ENCODE measurements at regions not wholly inside any gene's neighbourhood (a gene's known extent, or its start where the extent isn't known, plus 50 kb on each side); places are given as distances from the start of the nearest gene placed in this dataset.
"Not testable (repeated sequence)": the region's sequence is repeated elsewhere in the genome, so short reads cannot be mapped to it uniquely, and the experiment has no call there.

DNA sequence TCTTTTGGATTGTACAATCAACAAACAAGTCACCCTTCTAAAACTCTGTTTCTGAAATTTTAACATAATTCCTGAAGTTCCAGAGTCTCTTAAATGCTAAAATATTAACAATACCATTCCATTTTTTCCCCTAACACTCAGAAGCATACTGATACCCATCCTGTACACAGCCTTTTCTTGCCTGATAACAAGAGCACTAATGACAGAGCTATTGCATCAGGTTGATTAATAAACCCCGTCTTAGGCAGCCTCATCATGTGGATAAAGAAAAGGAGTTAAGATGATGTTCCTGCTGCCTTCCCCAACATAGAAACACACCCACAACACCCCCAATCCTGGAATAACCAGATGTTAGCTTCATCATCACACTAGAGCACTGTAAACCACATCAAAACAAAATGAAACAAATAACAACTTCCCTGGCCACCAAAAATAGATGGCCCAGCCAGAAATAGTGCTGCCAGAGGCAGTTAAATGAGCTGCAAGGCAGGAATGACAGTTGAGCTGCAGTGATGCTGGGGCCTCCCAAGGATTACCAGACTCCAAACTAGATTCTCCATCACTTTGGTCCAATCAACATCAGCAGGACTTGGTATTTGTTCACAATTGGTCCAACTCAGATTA is 93.8 kb upstream of the NBPF26 start:
- no CpG with 5 or more reads among the region's 1 CpG for WGBS (ENCODE audit: low lambda C conversion rate)
- H3K27me3 ChIP-seq (ENCODE audit: insufficient read depth); POLR2A ChIA-PET; H3K27ac ChIP-seq (ENCODE audit: low read depth in 2 of 2, low read length in 1 of 2); H3K9ac ChIP-seq; H3K4me3 ChIP-seq (ENCODE audit: low read depth in 2 of 2, low read length in 1 of 2); H3K4me1 ChIP-seq (ENCODE audit: control insufficient read depth in 1 of 2, insufficient read depth in 2 of 2, low read depth in 1 of 2, low read length in 1 of 2); H4K20me1 ChIP-seq (ENCODE audit: insufficient read depth); H3K4me2 ChIP-seq; H3K9me3 ChIP-seq; H2AFZ ChIP-seq (ENCODE audit: low read depth); H3K36me3 ChIP-seq (replicated peaks in 1 of 2; ENCODE audit: control insufficient read depth in 1 of 2, insufficient read depth in 2 of 2, low read length in 1 of 2); H3F3A ChIP-seq (replicated peaks; ENCODE audit: insufficient read depth); H3K9me2 ChIP-seq; CTCF ChIA-PET; DNase-seq; H3K79me2 ChIP-seq (ENCODE audit: insufficient read depth): not testable (repeated sequence)

DNA sequence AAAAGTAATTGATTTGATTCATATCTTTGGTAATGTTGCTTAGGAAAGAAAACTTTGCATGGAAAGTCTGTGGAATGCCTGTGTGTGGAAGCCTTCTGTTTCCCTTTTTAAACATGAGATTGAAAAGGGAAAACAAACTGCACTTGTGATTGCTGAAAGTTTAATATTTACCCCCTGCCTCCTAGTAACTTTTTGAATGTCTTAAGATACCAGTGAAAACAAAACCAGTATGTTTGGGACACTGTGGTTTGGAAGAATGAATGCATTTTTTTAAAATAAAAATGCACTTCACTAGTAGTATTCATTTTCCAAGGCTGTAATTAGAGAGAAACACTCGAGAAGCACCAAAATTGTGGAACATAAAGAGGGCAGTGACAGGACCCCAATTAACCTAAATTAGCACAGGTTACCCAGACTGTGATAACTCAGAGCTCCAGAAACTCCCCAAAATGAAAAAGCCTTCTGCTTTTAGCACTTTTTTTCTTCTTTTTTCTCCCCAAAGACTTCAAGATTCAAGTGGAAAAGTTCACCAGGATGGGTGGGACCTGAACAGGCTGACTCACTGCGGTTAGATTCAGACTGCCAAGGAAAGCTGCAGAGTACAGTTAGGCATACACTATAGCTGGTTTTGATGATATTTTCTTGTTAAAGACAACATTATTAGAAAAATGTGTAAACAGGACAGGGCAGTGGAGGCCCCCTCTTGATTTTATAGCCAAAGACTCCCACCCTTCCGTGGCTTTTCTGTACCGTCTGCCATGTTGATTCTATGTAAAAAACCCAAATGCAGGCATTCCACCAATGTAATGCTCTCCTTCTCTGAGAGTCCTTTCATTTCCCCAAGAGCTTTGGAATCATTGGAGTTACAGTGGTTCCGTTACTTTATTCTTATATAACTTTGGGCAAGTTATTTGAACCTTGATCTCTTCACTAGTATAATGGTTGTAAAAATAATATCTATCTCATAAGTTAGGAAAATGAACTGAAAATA is 88.6 kb upstream of the NBPF26 start:
- H3K9ac ChIP-seq; POLR2A ChIA-PET; H3K27ac ChIP-seq (ENCODE audit: low read depth in 2 of 2, low read length in 1 of 2); H2AFZ ChIP-seq (ENCODE audit: low read depth); CTCF ChIA-PET; DNase-seq; H3K4me2 ChIP-seq; H3F3A ChIP-seq (replicated peaks; ENCODE audit: insufficient read depth); H3K27me3 ChIP-seq (ENCODE audit: insufficient read depth); H3K79me2 ChIP-seq (ENCODE audit: insufficient read depth); H3K9me3 ChIP-seq; H3K36me3 ChIP-seq (replicated peaks in 1 of 2; ENCODE audit: control insufficient read depth in 1 of 2, insufficient read depth in 2 of 2, low read length in 1 of 2); H3K4me1 ChIP-seq (ENCODE audit: control insufficient read depth in 1 of 2, insufficient read depth in 2 of 2, low read depth in 1 of 2, low read length in 1 of 2); H3K9me2 ChIP-seq; H4K20me1 ChIP-seq (ENCODE audit: insufficient read depth); H3K4me3 ChIP-seq (ENCODE audit: low read depth in 2 of 2, low read length in 1 of 2): not testable (repeated sequence)
- no CpG with 5 or more reads among the region's 5 CpGs for WGBS (ENCODE audit: low lambda C conversion rate)

DNA sequence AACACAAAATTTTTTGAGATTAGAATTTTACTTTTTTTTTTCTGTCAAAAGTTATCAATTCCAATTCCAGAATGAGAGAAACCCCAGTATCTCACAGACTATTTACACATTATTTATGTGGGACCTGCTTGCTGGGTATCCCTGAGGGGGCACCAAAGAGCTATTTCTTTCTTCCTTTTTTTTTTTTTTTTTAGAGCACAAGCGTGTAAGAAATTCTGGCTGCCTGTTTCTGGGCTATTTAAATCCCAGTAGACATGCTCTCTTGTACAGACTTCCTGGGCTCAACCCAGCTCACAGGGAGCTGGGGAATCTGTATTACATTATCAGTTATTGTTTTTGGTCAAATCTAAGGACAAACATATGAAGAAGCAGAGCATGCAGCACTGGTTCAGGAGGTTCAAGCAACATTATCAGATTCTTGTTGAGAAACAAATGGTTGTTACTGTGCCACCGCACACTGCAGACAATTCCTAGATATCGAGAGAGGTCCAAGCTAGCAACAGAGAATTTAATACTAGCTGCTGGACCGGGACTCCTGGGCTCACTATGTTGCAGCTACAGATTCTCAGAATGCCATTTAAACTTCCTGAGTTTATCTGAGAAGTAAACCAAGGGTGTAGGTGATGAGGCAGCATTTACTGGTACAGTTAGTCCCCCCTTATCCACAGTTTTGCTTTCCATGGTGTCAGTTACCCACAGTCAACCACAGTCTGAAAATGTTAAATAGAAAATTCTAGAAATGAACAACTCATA is 83.3 kb upstream of the NBPF26 start:
- H3K36me3 ChIP-seq (replicated peaks in 1 of 2; ENCODE audit: control insufficient read depth in 1 of 2, insufficient read depth in 2 of 2, low read length in 1 of 2); POLR2A ChIA-PET; H3K27ac ChIP-seq (ENCODE audit: low read depth in 2 of 2, low read length in 1 of 2); H3F3A ChIP-seq (replicated peaks; ENCODE audit: insufficient read depth); H3K9me3 ChIP-seq; H2AFZ ChIP-seq (ENCODE audit: low read depth); CTCF ChIA-PET; H3K4me2 ChIP-seq; H4K20me1 ChIP-seq (ENCODE audit: insufficient read depth); H3K4me1 ChIP-seq (ENCODE audit: control insufficient read depth in 1 of 2, insufficient read depth in 2 of 2, low read depth in 1 of 2, low read length in 1 of 2); H3K9me2 ChIP-seq; H3K4me3 ChIP-seq (ENCODE audit: low read depth in 2 of 2, low read length in 1 of 2); H3K27me3 ChIP-seq (ENCODE audit: insufficient read depth); H3K9ac ChIP-seq; DNase-seq; H3K79me2 ChIP-seq (ENCODE audit: insufficient read depth): not testable (repeated sequence)
- 15% methylated on average over 1 of the region's 4 CpGs for WGBS (ENCODE audit: low lambda C conversion rate)

DNA sequence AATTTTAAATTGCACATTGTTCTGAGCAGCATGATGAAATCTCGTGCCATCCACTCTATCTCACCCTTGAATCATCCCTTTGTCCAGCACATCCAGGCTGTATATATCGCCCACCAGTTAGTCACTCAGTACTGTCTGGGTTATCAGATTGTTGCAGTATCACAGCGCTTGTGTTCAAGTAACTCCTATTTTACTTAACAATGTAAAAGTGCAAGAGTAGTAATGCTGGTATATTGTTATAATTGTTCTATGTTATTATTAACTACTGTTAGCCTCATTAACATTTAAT is 82.8 kb upstream of the NBPF26 start:
- H3K79me2 ChIP-seq (ENCODE audit: insufficient read depth); H3K9ac ChIP-seq; DNase-seq; H3K27ac ChIP-seq (ENCODE audit: low read depth in 2 of 2, low read length in 1 of 2); H2AFZ ChIP-seq (ENCODE audit: low read depth); H3K4me3 ChIP-seq (ENCODE audit: low read depth in 2 of 2, low read length in 1 of 2); POLR2A ChIA-PET; H3K4me2 ChIP-seq; H3F3A ChIP-seq (replicated peaks; ENCODE audit: insufficient read depth); H3K9me2 ChIP-seq; H3K9me3 ChIP-seq; H3K36me3 ChIP-seq (replicated peaks in 1 of 2; ENCODE audit: control insufficient read depth in 1 of 2, insufficient read depth in 2 of 2, low read length in 1 of 2); CTCF ChIA-PET; H3K27me3 ChIP-seq (ENCODE audit: insufficient read depth); H3K4me1 ChIP-seq (ENCODE audit: control insufficient read depth in 1 of 2, insufficient read depth in 2 of 2, low read depth in 1 of 2, low read length in 1 of 2); H4K20me1 ChIP-seq (ENCODE audit: insufficient read depth): not testable (repeated sequence)
- WGBS (ENCODE audit: low lambda C conversion rate): no CpG with 5 or more reads among the region's 3 CpGs

DNA sequence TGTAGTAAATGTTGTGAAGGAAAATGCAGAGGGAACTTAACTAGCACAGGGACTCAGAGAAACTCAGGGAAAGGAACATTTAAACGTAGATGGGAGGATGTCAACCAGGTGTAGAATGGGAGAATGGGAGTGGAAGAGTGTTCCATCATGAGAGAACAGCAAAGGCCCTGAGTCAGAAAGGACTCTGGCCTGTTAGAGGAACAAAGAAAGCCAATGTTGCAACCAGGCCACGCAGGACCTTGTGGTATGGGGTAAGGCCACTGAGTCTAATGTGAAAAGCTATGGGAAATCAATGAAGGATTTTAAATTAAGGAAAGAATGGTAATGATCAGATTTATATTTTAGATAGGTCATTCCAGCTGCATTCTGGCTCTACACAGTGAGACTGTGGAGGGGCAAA is 76.6 kb upstream of the NBPF26 start:
- H3K4me3 ChIP-seq (ENCODE audit: low read depth in 2 of 2, low read length in 1 of 2); H3K9me2 ChIP-seq; H3K9ac ChIP-seq; H3F3A ChIP-seq (replicated peaks; ENCODE audit: insufficient read depth); CTCF ChIA-PET; H4K20me1 ChIP-seq (ENCODE audit: insufficient read depth); H3K27me3 ChIP-seq (ENCODE audit: insufficient read depth); H3K4me1 ChIP-seq (ENCODE audit: control insufficient read depth in 1 of 2, insufficient read depth in 2 of 2, low read depth in 1 of 2, low read length in 1 of 2); H3K27ac ChIP-seq (ENCODE audit: low read depth in 2 of 2, low read length in 1 of 2); POLR2A ChIA-PET; H3K4me2 ChIP-seq; H2AFZ ChIP-seq (ENCODE audit: low read depth); H3K9me3 ChIP-seq; H3K36me3 ChIP-seq (replicated peaks in 1 of 2; ENCODE audit: control insufficient read depth in 1 of 2, insufficient read depth in 2 of 2, low read length in 1 of 2); H3K79me2 ChIP-seq (ENCODE audit: insufficient read depth); DNase-seq: not testable (repeated sequence)
- WGBS (ENCODE audit: low lambda C conversion rate): no CpG with 5 or more reads among the region's 2 CpGs

DNA sequence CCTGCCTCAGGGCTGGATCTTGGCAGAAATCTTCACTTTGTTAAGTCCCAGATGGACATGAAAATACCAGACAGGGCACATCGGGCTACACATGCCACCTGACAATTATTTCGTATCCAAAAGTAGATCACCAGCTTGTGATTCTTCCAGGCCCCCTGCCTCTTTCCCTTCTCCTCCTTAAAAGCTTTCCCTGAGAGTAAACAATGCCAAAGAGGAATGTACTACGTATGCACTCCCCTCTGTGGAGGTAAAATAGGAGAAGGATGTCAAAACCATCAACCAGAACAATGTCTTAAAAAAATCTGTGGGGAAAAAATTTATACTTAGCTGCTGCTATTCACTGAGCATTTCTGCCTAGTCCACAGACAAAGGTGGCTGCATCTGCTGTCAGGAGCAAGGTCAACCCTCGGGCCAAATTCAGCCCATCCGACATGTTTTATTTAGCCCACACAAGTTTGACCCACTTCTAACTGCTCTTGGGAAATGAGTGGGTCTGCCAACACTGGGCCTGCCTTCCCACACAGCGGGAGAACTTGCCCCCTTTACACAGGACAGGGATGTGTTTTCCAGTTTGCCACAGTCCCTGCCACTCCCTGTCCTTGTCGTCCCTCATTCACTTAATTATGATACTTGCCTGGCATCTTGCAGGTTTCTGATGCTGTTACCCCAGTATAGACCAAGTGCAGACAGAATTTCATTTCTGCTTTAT is 74.7 kb upstream of the NBPF26 start:
- H4K20me1 ChIP-seq (ENCODE audit: insufficient read depth); H3K79me2 ChIP-seq (ENCODE audit: insufficient read depth); H3K27ac ChIP-seq (ENCODE audit: low read depth in 2 of 2, low read length in 1 of 2); H3K36me3 ChIP-seq (replicated peaks in 1 of 2; ENCODE audit: control insufficient read depth in 1 of 2, insufficient read depth in 2 of 2, low read length in 1 of 2); H3F3A ChIP-seq (replicated peaks; ENCODE audit: insufficient read depth); POLR2A ChIA-PET; H3K9ac ChIP-seq; H3K4me3 ChIP-seq (ENCODE audit: low read depth in 2 of 2, low read length in 1 of 2); DNase-seq; H3K4me1 ChIP-seq (ENCODE audit: control insufficient read depth in 1 of 2, insufficient read depth in 2 of 2, low read depth in 1 of 2, low read length in 1 of 2); H3K27me3 ChIP-seq (ENCODE audit: insufficient read depth); H3K9me3 ChIP-seq; H3K4me2 ChIP-seq; CTCF ChIA-PET; H3K9me2 ChIP-seq; H2AFZ ChIP-seq (ENCODE audit: low read depth): not testable (repeated sequence)
- WGBS (ENCODE audit: low lambda C conversion rate): no CpG with 5 or more reads among the region's 7 CpGs

Data from SK-N-SH (cell line).